ENCODE measurements at regions not wholly inside any gene's neighbourhood (a gene's known extent, or its start where the extent isn't known, plus 50 kb on each side); places are given as distances from the start of the nearest gene placed in this dataset.

GRCh38 chr16:35405526-35405925 lies 1946.1 kb downstream of the TP53TG3F start:
- no peak for DNase-seq

- no peak for DNase-seq
These were observed 1950.1 kb downstream of the TP53TG3F start for GRCh38 chr16:35409503-35409902.

- no peak for DNase-seq
These were observed 1951.0 kb downstream of the TP53TG3F start for GRCh38 chr16:35410438-35410837.

- DNase-seq = no peak
These were observed 1951.7 kb downstream of the TP53TG3F start for GRCh38 chr16:35411156-35411555.

GRCh38 chr16:35414139-35414538 lies 1954.7 kb downstream of the TP53TG3F start:
- no peak for DNase-seq

- no peak for DNase-seq
These were observed 1955.2 kb downstream of the TP53TG3F start for GRCh38 chr16:35414563-35414962.

GRCh38 chr16:35425270-35425669 lies 1965.9 kb downstream of the TP53TG3F start:
- no peak for DNase-seq

- DNase-seq = no peak
These were observed 1972.6 kb downstream of the TP53TG3F start for GRCh38 chr16:35431829-35432663.

- DNase-seq = no peak
These were observed 1981.5 kb downstream of the TP53TG3F start for GRCh38 chr16:35440875-35441274.

- DNase-seq = no peak
These were observed 1987.7 kb downstream of the TP53TG3F start for GRCh38 chr16:35447010-35447558.

- no peak for DNase-seq
These were observed 1990.3 kb downstream of the TP53TG3F start for GRCh38 chr16:35449663-35450062.

- DNase-seq = no peak
These were observed 1991.2 kb downstream of the TP53TG3F start for GRCh38 chr16:35450648-35451047.

- DNase-seq = no peak
These were observed 1993.1 kb downstream of the TP53TG3F start for GRCh38 chr16:35452471-35452870.

- DNase-seq = no peak
These were observed 2003.9 kb downstream of the TP53TG3F start for GRCh38 chr16:35463358-35463757.

GRCh38 chr16:35480361-35480760 lies 2020.9 kb downstream of the TP53TG3F start:
- no peak for DNase-seq

GRCh38 chr16:35480988-35481387 lies 2021.6 kb downstream of the TP53TG3F start:
- no peak for DNase-seq

GRCh38 chr16:35485915-35486314 lies 2026.5 kb downstream of the TP53TG3F start:
- no peak for DNase-seq

GRCh38 chr16:35492225-35492624 lies 2032.8 kb downstream of the TP53TG3F start:
- DNase-seq = no peak

- DNase-seq = no peak
These were observed 2038.0 kb downstream of the TP53TG3F start for GRCh38 chr16:35497399-35497798.

- no peak for DNase-seq
These were observed 2046.8 kb downstream of the TP53TG3F start for GRCh38 chr16:35506018-35506897.

GRCh38 chr16:35506898-35507194 lies 2047.4 kb downstream of the TP53TG3F start:
- no peak for DNase-seq

GRCh38 chr16:35510701-35511100 lies 2051.3 kb downstream of the TP53TG3F start:
- no peak for DNase-seq

GRCh38 chr16:35516551-35516950 lies 2057.1 kb downstream of the TP53TG3F start:
- no peak for DNase-seq

GRCh38 chr16:35516971-35517370 lies 2057.6 kb downstream of the TP53TG3F start:
- DNase-seq = no peak
